WI38 (cell line): ENCODE measurements at regions not wholly inside any gene's neighbourhood (a gene's known extent, or its start where the extent isn't known, plus 50 kb on each side); places are given as distances from the start of the nearest gene placed in this dataset.

Experiments
- H3K4me3 ChIP-seq: 2 replicates; pipeline ENCODE4 v1.5.1; 2011; ENCODE audit warnings: low read depth, mild to moderate bottlenecking, control low read depth, low read length
- CTCF ChIP-seq: IDR thresholded peaks from 2 replicates; pipeline ENCODE4 v1.5.1; 2012; ENCODE audit warnings: low read depth, mild to moderate bottlenecking, control low read depth, low read length

- H3K4me3 ChIP-seq, result no peak overlapping the region
- no peak for TF ChIP-seq CTCF
These were observed 64.3 kb upstream of the ID4 start for GRCh38 chr6:19772891-19773290.

GRCh38 chr6:19781269-19781668, 55.9 kb upstream of the ID4 start:
- H3K4me3 ChIP-seq, result no peak overlapping the region
- TF ChIP-seq CTCF, result no peak

GRCh38 chr6:19782588-19782987, 54.6 kb upstream of the ID4 start:
- H3K4me3 ChIP-seq, result no peak overlapping the region
- TF ChIP-seq CTCF, result no peak
